Glutamatergic neuron (in vitro differentiated cells): ENCODE measurements at regions not wholly inside any gene's neighbourhood (a gene's known extent, or its start where the extent isn't known, plus 50 kb on each side); places are given as distances from the start of the nearest gene placed in this dataset.
"Not testable (repeated sequence)": the region's sequence is repeated elsewhere in the genome, so short reads cannot be mapped to it uniquely, and the experiment has no call there.

Experiments used
- DNase-seq: peaks from one replicate; pipeline ENCODE4 v3.0.0; 2022
- H3K27ac Mint-ChIP-seq: one replicate; pipeline ENCODE4 v1.8.0; 2020; ENCODE audit warnings: mild to moderate bottlenecking, mixed read lengths, inconsistent platforms; ENCODE audit not compliant: unreplicated experiment
- H3K27me3 Mint-ChIP-seq: one replicate; pipeline ENCODE4 v1.8.0; 2020; ENCODE audit warnings: mild to moderate bottlenecking, moderate library complexity, mixed read lengths, inconsistent platforms; ENCODE audit not compliant: unreplicated experiment
- H3K36me3 Mint-ChIP-seq: one replicate; pipeline ENCODE4 v1.8.0; 2020; ENCODE audit warnings: mild to moderate bottlenecking, mixed read lengths, inconsistent platforms; ENCODE audit not compliant: unreplicated experiment
- H3K4me1 Mint-ChIP-seq: one replicate; pipeline ENCODE4 v1.8.0; 2020; ENCODE audit warnings: mild to moderate bottlenecking, low read depth, mixed read lengths, inconsistent platforms; ENCODE audit not compliant: unreplicated experiment
- H3K4me3 Mint-ChIP-seq: one replicate; pipeline ENCODE4 v1.8.0; 2020; ENCODE audit warnings: mild to moderate bottlenecking, mixed read lengths, inconsistent platforms; ENCODE audit not compliant: unreplicated experiment
- H3K9me3 Mint-ChIP-seq: one replicate; pipeline ENCODE4 v1.8.0; 2020; ENCODE audit warnings: mild to moderate bottlenecking, moderate library complexity, mixed read lengths, inconsistent platforms; ENCODE audit not compliant: unreplicated experiment
- TF ChIP-seq, protein P1 (sequence below): fragments of 200-600 bp; sonication (generic); IDR thresholded peaks from one replicate; pipeline ENCODE4 v1.5.0; 2021; ENCODE audit not compliant: partially characterized antibody, unreplicated experiment

DNA sequence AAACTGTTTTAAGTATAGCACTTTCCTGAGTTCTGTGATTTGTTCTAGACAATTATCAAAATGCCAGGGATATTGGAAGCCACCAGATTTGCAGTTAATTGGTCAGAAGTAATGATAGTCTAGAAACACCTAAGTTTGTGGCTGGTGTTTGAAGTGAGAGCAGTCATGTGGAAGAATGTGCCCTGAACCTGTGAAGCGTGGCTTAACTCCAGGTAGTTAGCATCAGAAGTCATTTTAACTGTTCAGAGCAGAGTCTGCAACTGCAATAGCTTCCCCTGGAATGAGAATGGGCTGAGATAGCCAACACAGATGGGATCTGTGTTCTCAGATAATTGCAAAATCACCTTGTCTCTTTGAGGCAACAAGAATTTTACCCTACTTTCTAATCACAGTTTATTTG lies 255.1 kb upstream of the GK2 start:
- Mint-ChIP-seq H3K36me3 (peaks cover 16% of the 10 kb centered on the region), H3K9me3 (peaks cover 5% of the 10 kb centered on the region), H3K4me1 (no peaks in the 10 kb centered on the region), H3K27ac (no peak overlapping the region), H3K4me3 (no peak overlapping the region), H3K27me3 (no peaks in the 10 kb centered on the region)
- DNase-seq = no peak
- TF ChIP-seq, protein P1, sequence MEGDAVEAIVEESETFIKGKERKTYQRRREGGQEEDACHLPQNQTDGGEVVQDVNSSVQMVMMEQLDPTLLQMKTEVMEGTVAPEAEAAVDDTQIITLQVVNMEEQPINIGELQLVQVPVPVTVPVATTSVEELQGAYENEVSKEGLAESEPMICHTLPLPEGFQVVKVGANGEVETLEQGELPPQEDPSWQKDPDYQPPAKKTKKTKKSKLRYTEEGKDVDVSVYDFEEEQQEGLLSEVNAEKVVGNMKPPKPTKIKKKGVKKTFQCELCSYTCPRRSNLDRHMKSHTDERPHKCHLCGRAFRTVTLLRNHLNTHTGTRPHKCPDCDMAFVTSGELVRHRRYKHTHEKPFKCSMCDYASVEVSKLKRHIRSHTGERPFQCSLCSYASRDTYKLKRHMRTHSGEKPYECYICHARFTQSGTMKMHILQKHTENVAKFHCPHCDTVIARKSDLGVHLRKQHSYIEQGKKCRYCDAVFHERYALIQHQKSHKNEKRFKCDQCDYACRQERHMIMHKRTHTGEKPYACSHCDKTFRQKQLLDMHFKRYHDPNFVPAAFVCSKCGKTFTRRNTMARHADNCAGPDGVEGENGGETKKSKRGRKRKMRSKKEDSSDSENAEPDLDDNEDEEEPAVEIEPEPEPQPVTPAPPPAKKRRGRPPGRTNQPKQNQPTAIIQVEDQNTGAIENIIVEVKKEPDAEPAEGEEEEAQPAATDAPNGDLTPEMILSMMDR = no peak

GRCh38 chr4:79662651-79663050 lies 254.6 kb upstream of the GK2 start:
- no peak overlapping the region for H3K4me3 Mint-ChIP-seq
- H3K4me1 Mint-ChIP-seq = no peaks in the 10 kb centered on the region
- H3K27ac Mint-ChIP-seq = no peak overlapping the region
- H3K9me3 Mint-ChIP-seq = peaks cover 5% of the 10 kb centered on the region
- peaks cover 21% of the 10 kb centered on the region for H3K36me3 Mint-ChIP-seq
- TF ChIP-seq, protein P1 = no peak
- DNase-seq = no peak
- no peaks in the 10 kb centered on the region for H3K27me3 Mint-ChIP-seq

GRCh38 chr4:79661196-79661595 lies 253.2 kb upstream of the GK2 start:
- Mint-ChIP-seq H3K27ac (no peak overlapping the region), H3K4me1 (no peaks in the 10 kb centered on the region), H3K27me3 (no peaks in the 10 kb centered on the region), H3K9me3 (peaks cover 7% of the 10 kb centered on the region), H3K4me3 (no peak overlapping the region), H3K36me3 (peaks cover 27% of the 10 kb centered on the region)
- TF ChIP-seq, protein P1 = no peak
- DNase-seq = no peak

GRCh38 chr4:79659308-79659870 lies 251.4 kb upstream of the GK2 start:
- not testable (repeated sequence) for H3K9me3 Mint-ChIP-seq, H3K27ac Mint-ChIP-seq, H3K4me3 Mint-ChIP-seq, DNase-seq, H3K4me1 Mint-ChIP-seq, H3K27me3 Mint-ChIP-seq
- H3K36me3 Mint-ChIP-seq = peaks cover 27% of the 10 kb centered on the region

DNA sequence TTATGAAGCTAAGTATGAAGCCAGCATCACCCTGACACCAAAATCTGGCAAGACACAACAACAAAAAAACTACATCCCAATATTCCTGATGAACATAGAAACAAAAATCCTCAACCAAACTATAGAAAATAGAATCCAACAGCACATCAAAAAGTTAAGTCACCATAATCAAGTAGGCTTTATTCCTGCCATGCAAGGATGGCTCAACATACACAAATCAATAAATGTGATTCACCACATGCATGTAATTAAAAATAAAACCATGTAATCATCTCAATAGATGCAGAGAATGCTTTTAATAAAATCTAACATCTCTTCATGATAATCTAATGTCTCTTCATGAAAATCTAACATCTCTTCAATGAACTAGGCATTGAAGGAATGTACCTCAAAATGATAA lies 249.4 kb upstream of the GK2 start:
- DNase-seq = no peak
- TF ChIP-seq, protein P1 = no peak
- Mint-ChIP-seq H3K27ac (no peak overlapping the region), H3K9me3 (peaks cover 7% of the 10 kb centered on the region), H3K4me1 (no peaks in the 10 kb centered on the region), H3K36me3 (peaks cover 27% of the 10 kb centered on the region), H3K4me3 (no peak overlapping the region), H3K27me3 (no peaks in the 10 kb centered on the region)
